SU-DHL-6 (cell line): ENCODE measurements at regions not wholly inside any gene's neighbourhood (a gene's known extent, or its start where the extent isn't known, plus 50 kb on each side); places are given as distances from the start of the nearest gene placed in this dataset.

Experiments used
- CTCF ChIP-seq: fragments of 200-600 bp; sonication (generic); IDR thresholded peaks from one replicate; pipeline ENCODE4 v1.5.1; 2017; ENCODE audit warnings: antibody characterized with exemption, mild to moderate bottlenecking, low read length, moderate library complexity; ENCODE audit not compliant: insufficient read depth, poor library complexity, severe bottlenecking
- EZH2phosphoT487 ChIP-seq: fragments of 200-600 bp; sonication (generic), shearing (Covaris generic); conservative IDR thresholded peaks from 2 replicates; pipeline ENCODE4 v1.6.1; 2018; ENCODE audit warnings: mild to moderate bottlenecking, antibody characterized with exemption, low read length, moderate library complexity, mixed read lengths

- TF ChIP-seq CTCF: no peak
- TF ChIP-seq EZH2phosphoT487: no peak
Measured at GRCh38 chr1:65491472-65491871, 71.0 kb downstream of the LEPR start.
